CD14-positive monocyte (primary cell): ENCODE measurements at regions not wholly inside any gene's neighbourhood (a gene's known extent, or its start where the extent isn't known, plus 50 kb on each side); places are given as distances from the start of the nearest gene placed in this dataset.

Experiments
- DNase-seq, 3 donors: peaks; one replicate each; pipeline ENCODE4 v3.0.0-alpha.2; 2011 to 2022
- H2AFZ ChIP-seq: 2 replicates; pipeline ENCODE4 v1.6.0; 2012; ENCODE audit warnings: mild to moderate bottlenecking, low read depth, low read length, inconsistent platforms; ENCODE audit not compliant: insufficient read depth, poor library complexity, severe bottlenecking
- H3K27ac ChIP-seq, 2 donors: 1 replicate in 1 of 2; 2 replicates in 1 of 2; pipeline ENCODE4 v1.5.1; 2012 to 2013; ENCODE audit warnings: low read length in 2 of 2, control low read depth in 1 of 2, inconsistent platforms in 1 of 2, low read depth in 1 of 2, mild to moderate bottlenecking in 1 of 2
- H3K27me3 ChIP-seq, 2 donors: one replicate each; pipeline versions ENCODE4 v1.6.0 to v1.6.1; 2011 to 2013; ENCODE audit warnings: low read length in 2 of 2; ENCODE audit not compliant: control insufficient read depth in 2 of 2, insufficient read depth in 2 of 2
- H3K36me3 ChIP-seq, 2 donors: replicated peaks in 1 of 2; 1 replicate in 1 of 2; 2 replicates in 1 of 2; pipeline versions ENCODE4 v1.5.1 to v1.6.1; 2012 to 2013; ENCODE audit warnings: low read length in 2 of 2, control low read depth in 1 of 2, inconsistent platforms in 1 of 2, mild to moderate bottlenecking in 1 of 2; ENCODE audit not compliant: insufficient read depth in 2 of 2, control insufficient read depth in 1 of 2
- H3K4me1 ChIP-seq, 2 donors: 1 replicate in 1 of 2; 2 replicates in 1 of 2; pipeline versions ENCODE4 v1.5.1 to v1.6.1; 2012 to 2013; ENCODE audit warnings: low read length in 2 of 2, control low read depth in 1 of 2, inconsistent platforms in 1 of 2, mild to moderate bottlenecking in 1 of 2, moderate library complexity in 1 of 2; ENCODE audit not compliant: insufficient read depth in 2 of 2, control insufficient read depth in 1 of 2
- H3K4me2 ChIP-seq: replicated peaks from 2 replicates; pipeline ENCODE3; 2012; ENCODE audit warnings: low read length, moderate library complexity, mild to moderate bottlenecking; ENCODE audit not compliant: poor library complexity, severe bottlenecking; ENCODE audit errors: extremely low read depth
- H3K4me3 ChIP-seq, 3 experiments: fragments of 200-600 bp in 1 of 3; sonication (generic) in 1 of 3; replicated peaks in 1 of 3; 1 replicate in 2 of 3; 2 replicates in 1 of 3; pipeline ENCODE4 v1.5.1; 2011 to 2013; ENCODE audit warnings: low read length in 3 of 3, mild to moderate bottlenecking in 3 of 3, control low read depth in 2 of 3, low read depth in 2 of 3, inconsistent platforms in 1 of 3, moderate library complexity in 1 of 3
- H3K79me2 ChIP-seq: 2 replicates; pipeline ENCODE4 v1.6.0; 2012; ENCODE audit warnings: mild to moderate bottlenecking, control low read depth, inconsistent platforms, low read length, moderate library complexity; ENCODE audit not compliant: insufficient read depth
- H3K9ac ChIP-seq: 2 replicates; pipeline ENCODE4 v1.6.0; 2017; ENCODE audit warnings: low read length, mild to moderate bottlenecking; ENCODE audit not compliant: insufficient read depth, poor library complexity, severe bottlenecking
- H3K9me3 ChIP-seq, 2 donors: replicated peaks in 1 of 2; 1 replicate in 1 of 2; 2 replicates in 1 of 2; pipeline versions ENCODE4 v1.5.1 to v1.6.1; 2012 to 2013; ENCODE audit warnings: low read length in 2 of 2, control low read depth in 1 of 2; ENCODE audit not compliant: control insufficient read depth in 1 of 2, insufficient read depth in 1 of 2
- H4K20me1 ChIP-seq: 2 replicates; pipeline ENCODE4 v1.6.0; 2012; ENCODE audit warnings: mild to moderate bottlenecking, low read length, control low read depth, moderate library complexity; ENCODE audit not compliant: insufficient read depth
- H3K27ac Mint-ChIP-seq, 7 donors: one replicate each; pipeline ENCODE4 v1.8.0; 2020; ENCODE audit warnings: mild to moderate bottlenecking in 7 of 7, mixed read lengths in 7 of 7, moderate library complexity in 6 of 7, inconsistent platforms in 2 of 7
- H3K27me3 Mint-ChIP-seq, 3 donors: one replicate each; pipeline ENCODE4 v1.8.0; 2021 to 2022; ENCODE audit warnings: low read depth in 3 of 3, mild to moderate bottlenecking in 3 of 3, mixed read lengths in 3 of 3, moderate library complexity in 3 of 3, inconsistent platforms in 1 of 3
- H3K36me3 Mint-ChIP-seq, 2 donors: one replicate each; pipeline ENCODE4 v1.8.0; 2020; ENCODE audit warnings: mixed read lengths in 2 of 2, inconsistent platforms in 1 of 2, mild to moderate bottlenecking in 1 of 2
- H3K4me1 Mint-ChIP-seq: one replicate; pipeline ENCODE4 v1.8.0; 2020; ENCODE audit warnings: mild to moderate bottlenecking, mixed read lengths
- H3K4me3 Mint-ChIP-seq, 2 donors: one replicate each; pipeline ENCODE4 v1.8.0; 2020; ENCODE audit warnings: mild to moderate bottlenecking in 2 of 2, mixed read lengths in 2 of 2, moderate library complexity in 1 of 2
- H3K9me3 Mint-ChIP-seq, 7 donors: one replicate each; pipeline ENCODE4 v1.8.0; 2020 to 2022; ENCODE audit warnings: mixed read lengths in 7 of 7, mild to moderate bottlenecking in 6 of 7, moderate library complexity in 6 of 7, inconsistent platforms in 2 of 7
- CTCF ChIP-seq: fragments of 200-600 bp; IDR thresholded peaks from one replicate; pipeline ENCODE4 v1.8.0; 2022; ENCODE audit warnings: antibody characterized with exemption, mild to moderate bottlenecking
- WGBS: methylation state at CpG from one replicate; pipeline ENCODE4 v1.1.5; 2013; ENCODE audit warnings: missing lambda C conversion rate; ENCODE audit not compliant: insufficient coverage; 5-methylcytosine and 5-hydroxymethylcytosine counted together
- intact Hi-C, 2 donors: fragments of 100-400 bp; cut with micrococcal nuclease; formaldehyde crosslinking; loops; one replicate each; pipeline versions ENCODE4 v1.15.0 to v1.15.1; 2023

- H3K36me3 Mint-ChIP-seq, result no peaks in the 10 kb centered on the region
- no peak for DNase-seq
- no peaks in the 10 kb centered on the region for H3K27me3 Mint-ChIP-seq
- H3K9ac ChIP-seq, result no peak overlapping the region
- H3K27ac Mint-ChIP-seq, result no peak overlapping the region
- no peaks in the 10 kb centered on the region for H3K4me1 ChIP-seq
- H3K79me2 ChIP-seq, result no peaks in the 10 kb centered on the region
- H3K4me3 Mint-ChIP-seq, result no peak overlapping the region
- H2AFZ ChIP-seq, result no peak overlapping the region
- peaks cover 0 to 3% (median 0%) of the 10 kb centered on the region in 7 donors for H3K9me3 Mint-ChIP-seq
- no peaks in the 10 kb centered on the region for H3K36me3 ChIP-seq
- no peak for TF ChIP-seq CTCF
- no peak overlapping the region for H3K27ac ChIP-seq
- no peaks in the 10 kb centered on the region for H4K20me1 ChIP-seq
- H3K4me1 Mint-ChIP-seq, result no peaks in the 10 kb centered on the region
- H3K4me3 ChIP-seq, result no peak overlapping the region
- H3K9me3 ChIP-seq, result no peaks in the 10 kb centered on the region
- H3K4me2 ChIP-seq, result no peak overlapping the region
- no peaks in the 10 kb centered on the region for H3K27me3 ChIP-seq
- intact Hi-C loops, result no loop called here
Measured at GRCh38 chr6:97653517-97653916, 370.5 kb upstream of the MMS22L start.

GRCh38 chr6:97654674-97655073 is 371.7 kb upstream of the MMS22L start:
- DNase-seq, result no peak
- Histone ChIP-seq H3K27me3 (no peaks in the 10 kb centered on the region), H3K4me1 (no peaks in the 10 kb centered on the region), H2AFZ (no peak overlapping the region), H3K9me3 (no peaks in the 10 kb centered on the region), H3K4me2 (no peak overlapping the region), H3K79me2 (no peaks in the 10 kb centered on the region), H4K20me1 (no peaks in the 10 kb centered on the region), H3K36me3 (no peaks in the 10 kb centered on the region), H3K9ac (no peak overlapping the region), H3K4me3 (no peak overlapping the region), H3K27ac (no peak overlapping the region)
- no peaks in the 10 kb centered on the region for H3K27me3 Mint-ChIP-seq
- H3K9me3 Mint-ChIP-seq, result peaks cover 0 to 3% (median 0%) of the 10 kb centered on the region in 7 donors
- intact Hi-C loops, result no loop called here
- no peaks in the 10 kb centered on the region for H3K4me1 Mint-ChIP-seq
- TF ChIP-seq CTCF, result no peak
- no peaks in the 10 kb centered on the region for H3K36me3 Mint-ChIP-seq
- H3K27ac Mint-ChIP-seq, result no peak overlapping the region
- H3K4me3 Mint-ChIP-seq, result no peak overlapping the region
- WGBS, result 100% methylated on average over 3 of the region's 3 CpGs
